ENCODE measurements at regions not wholly inside any gene's neighbourhood (a gene's known extent, or its start where the extent isn't known, plus 50 kb on each side); places are given as distances from the start of the nearest gene placed in this dataset.

DNA sequence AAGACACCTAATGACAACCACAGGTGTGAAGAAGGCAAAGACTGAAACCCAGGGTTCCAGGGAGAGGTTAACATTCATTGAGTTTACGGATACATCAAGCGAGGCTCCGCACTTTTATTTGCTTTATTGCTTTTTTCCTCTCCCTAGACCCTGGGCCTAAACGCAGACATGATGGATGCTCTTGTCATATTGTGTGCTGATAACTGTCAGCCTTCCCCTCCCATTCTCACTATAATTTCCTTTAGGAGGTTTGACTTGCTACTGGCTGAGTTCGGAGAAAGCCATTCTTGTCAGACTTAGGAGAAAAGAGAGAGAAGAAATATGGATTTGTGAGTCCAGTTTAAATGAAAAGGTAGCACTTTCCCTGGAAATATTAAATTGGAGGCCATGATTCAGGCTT lies 471.6 kb downstream of the DNAH5 start:
- Mint-ChIP-seq H3K9me3 (peaks cover 0 to 9% (median 2%) of the 10 kb centered on the region in 3 donors), H3K4me3 (no peak overlapping the region), H3K4me1 (peaks cover 0 to 2% (median 0%) of the 10 kb centered on the region in 3 donors), H3K27me3 (no peaks in the 10 kb centered on the region), H3K27ac (no peak overlapping the region), H3K36me3 (peaks cover 1% of the 10 kb centered on the region)

DNA sequence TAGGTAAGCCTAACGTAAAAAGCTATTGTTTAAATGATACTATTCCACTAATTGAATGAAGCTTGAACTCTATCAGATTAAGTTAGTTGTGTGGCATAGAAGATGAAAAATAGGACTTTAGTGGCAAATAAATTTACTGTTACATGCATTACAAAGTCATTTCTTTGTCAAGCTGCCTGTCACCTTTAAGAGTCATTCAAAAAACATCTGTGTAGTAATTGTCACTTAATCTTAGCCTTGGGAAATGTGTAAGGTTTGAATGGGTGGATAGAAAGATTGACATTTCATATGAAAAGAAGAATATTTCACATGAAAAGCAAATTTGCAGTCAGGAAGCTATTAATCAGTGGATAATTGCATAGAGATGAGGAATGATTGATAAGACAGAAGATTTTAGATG lies 473.5 kb downstream of the DNAH5 start:
- no peak overlapping the region for H3K4me3 Mint-ChIP-seq
- no peak overlapping the region for H3K27ac Mint-ChIP-seq
- H3K36me3 Mint-ChIP-seq = peaks cover 1% of the 10 kb centered on the region
- H3K27me3 Mint-ChIP-seq = no peaks in the 10 kb centered on the region
- H3K4me1 Mint-ChIP-seq = no peaks in the 10 kb centered on the region
- H3K9me3 Mint-ChIP-seq = peaks cover 0 to 12% (median 2%) of the 10 kb centered on the region in 3 donors

DNA sequence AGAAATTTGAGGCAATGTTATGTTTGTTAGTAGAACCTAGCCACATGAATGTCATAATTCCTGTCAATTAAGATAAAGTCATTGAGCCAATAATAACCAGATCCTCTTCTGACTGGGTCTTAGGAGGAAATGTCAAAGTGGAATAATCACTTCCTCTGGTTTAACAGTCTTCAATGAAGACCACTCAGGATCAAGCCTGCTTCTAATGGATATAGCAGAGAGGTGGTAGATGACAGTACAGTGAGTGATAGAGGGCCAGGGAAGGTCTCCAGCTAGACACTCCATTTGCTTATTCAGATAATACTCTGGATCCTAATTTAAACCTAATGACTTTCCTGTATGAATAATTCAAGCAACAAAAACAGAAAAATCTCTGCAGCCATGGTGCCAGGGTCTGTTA lies 474.2 kb downstream of the DNAH5 start:
- H3K36me3 Mint-ChIP-seq = peaks cover 1% of the 10 kb centered on the region
- H3K4me3 Mint-ChIP-seq = no peak overlapping the region
- peaks cover 0 to 10% (median 2%) of the 10 kb centered on the region in 3 donors for H3K9me3 Mint-ChIP-seq
- H3K27ac Mint-ChIP-seq = no peak overlapping the region
- no peaks in the 10 kb centered on the region for H3K27me3 Mint-ChIP-seq
- peaks cover 0 to under 1% (median 0%) of the 10 kb centered on the region in 3 donors for H3K4me1 Mint-ChIP-seq

DNA sequence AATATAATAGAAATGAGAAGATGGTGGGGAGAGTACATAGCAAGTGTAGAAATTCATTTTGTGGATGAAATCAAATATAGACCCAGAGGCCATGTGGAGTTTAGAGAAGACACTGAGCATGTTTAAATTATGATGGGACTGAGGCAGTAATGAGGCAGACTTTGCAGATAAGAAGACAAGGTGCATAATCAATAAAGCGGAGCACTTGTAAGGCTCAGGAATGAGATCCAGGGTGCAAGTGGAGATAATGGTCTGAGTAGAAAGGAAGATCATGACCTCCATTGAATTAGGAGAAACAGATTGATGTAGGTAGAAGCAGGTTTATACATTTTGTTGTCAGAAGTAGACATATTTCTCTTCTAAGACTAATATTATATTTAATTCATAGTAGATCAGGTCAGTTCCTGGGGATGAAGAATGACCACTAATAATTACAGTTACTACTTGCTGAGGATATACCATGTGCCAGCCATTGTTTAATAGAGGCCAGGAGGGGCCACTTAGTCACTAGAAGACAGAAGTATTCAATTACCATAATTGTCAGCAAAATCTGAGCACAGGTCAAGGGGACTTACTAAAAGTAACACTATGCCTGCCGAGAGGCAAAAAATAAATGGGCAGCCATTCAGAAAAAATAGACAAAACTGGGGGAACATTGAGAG lies 479.8 kb downstream of the DNAH5 start:
- Mint-ChIP-seq H3K36me3 (no peaks in the 10 kb centered on the region), H3K9me3 (peaks cover 0 to 4% (median 3%) of the 10 kb centered on the region in 3 donors), H3K4me1 (peaks cover 0 to 1% (median 0%) of the 10 kb centered on the region in 3 donors), H3K27ac (no peak overlapping the region), H3K4me3 (no peak overlapping the region), H3K27me3 (no peaks in the 10 kb centered on the region)

DNA sequence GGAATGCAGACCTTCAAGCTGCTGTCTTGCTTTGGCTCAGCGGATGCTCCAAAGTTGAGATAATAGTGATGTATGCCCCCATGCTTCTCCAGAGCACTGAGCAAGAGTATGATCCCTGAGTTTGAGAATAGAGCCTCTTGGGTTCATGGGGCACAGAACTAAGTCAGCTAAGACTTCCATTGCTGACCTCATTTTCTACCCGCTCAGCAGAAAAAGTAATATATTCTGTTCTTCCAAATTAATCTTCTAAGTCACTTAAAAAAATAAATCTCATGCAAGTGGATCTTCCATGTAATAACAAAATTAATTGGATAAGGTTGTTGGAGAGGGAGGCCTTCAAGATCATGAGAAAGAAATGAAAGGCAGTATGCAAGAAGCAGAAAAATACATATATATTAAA lies 483.9 kb downstream of the DNAH5 start:
- Mint-ChIP-seq H3K27ac (no peak overlapping the region), H3K27me3 (no peaks in the 10 kb centered on the region), H3K9me3 (peaks cover 1 to 7% (median 5%) of the 10 kb centered on the region in 3 donors), H3K36me3 (no peaks in the 10 kb centered on the region), H3K4me3 (no peak overlapping the region), H3K4me1 (peaks cover 0 to 1% (median 0%) of the 10 kb centered on the region in 3 donors)

DNA sequence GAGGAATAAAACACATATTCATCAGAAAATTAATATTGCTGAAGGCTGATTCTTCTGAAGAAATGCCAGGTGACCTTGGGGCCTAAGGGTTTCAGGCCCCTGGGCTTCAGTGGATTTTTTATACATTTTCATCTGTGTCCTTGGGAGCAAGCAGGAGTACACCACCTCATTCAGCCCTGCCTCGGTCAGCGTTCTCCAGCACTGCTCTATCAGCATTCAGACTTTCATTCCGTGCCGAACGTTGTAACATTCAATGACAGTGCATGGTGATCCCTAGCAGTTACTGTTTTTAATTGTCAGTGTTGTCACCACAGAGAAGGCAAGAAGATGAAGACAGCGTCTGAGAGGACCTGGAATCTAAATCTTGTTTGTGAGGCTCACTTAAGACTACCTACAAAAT lies 490.4 kb downstream of the DNAH5 start:
- no peak overlapping the region for H3K27ac Mint-ChIP-seq
- H3K4me1 Mint-ChIP-seq = no peaks in the 10 kb centered on the region
- H3K36me3 Mint-ChIP-seq = no peaks in the 10 kb centered on the region
- H3K4me3 Mint-ChIP-seq = no peak overlapping the region
- H3K27me3 Mint-ChIP-seq = no peaks in the 10 kb centered on the region
- H3K9me3 Mint-ChIP-seq = peaks cover 2 to 8% (median 5%) of the 10 kb centered on the region in 3 donors

DNA sequence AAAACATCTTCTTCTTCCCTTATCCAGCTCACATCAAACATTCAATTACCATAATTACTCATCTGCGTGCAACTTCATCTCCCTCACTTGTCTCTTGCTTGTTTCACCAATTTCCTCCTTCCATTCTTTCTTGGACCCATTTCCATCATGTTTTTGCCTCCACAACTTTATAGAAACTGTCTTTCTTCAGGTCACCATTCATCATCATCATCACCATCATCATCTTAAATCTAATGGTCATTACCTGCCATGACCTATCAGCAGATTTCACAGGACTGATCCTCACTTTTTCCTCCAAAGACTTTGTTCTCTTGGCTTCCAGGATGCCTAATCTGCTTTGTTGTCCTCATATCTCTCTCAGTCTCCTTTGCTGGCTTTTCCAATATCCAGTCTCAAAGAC lies 495.6 kb downstream of the DNAH5 start:
- Mint-ChIP-seq H3K9me3 (peaks cover 0 to 8% (median 4%) of the 10 kb centered on the region in 3 donors), H3K4me1 (no peaks in the 10 kb centered on the region), H3K4me3 (no peak overlapping the region), H3K27me3 (no peaks in the 10 kb centered on the region), H3K27ac (no peak overlapping the region), H3K36me3 (no peaks in the 10 kb centered on the region)

DNA sequence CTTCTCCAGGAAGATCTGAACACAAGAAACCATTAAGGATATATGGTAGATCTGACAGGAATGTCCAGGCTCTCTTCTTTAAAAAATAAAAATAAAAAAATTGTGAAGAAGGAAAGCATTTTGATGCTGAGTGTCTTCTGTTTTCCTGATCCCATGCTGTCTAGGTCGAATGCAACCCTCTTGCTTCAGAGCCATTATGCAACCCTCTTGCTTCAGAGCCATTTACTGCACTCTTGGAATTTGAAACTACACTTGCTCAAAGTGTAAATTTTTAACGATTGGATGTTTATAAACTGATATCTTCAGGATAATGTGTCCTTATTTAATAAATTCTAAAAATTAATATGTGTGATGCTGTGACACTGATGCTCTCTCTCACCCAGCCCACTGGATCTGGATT lies 505.1 kb downstream of the DNAH5 start:
- Mint-ChIP-seq H3K27ac (no peak overlapping the region), H3K27me3 (no peaks in the 10 kb centered on the region), H3K4me3 (no peak overlapping the region), H3K36me3 (no peaks in the 10 kb centered on the region), H3K4me1 (no peaks in the 10 kb centered on the region), H3K9me3 (peaks cover 0 to 12% (median 4%) of the 10 kb centered on the region in 3 donors)

DNA sequence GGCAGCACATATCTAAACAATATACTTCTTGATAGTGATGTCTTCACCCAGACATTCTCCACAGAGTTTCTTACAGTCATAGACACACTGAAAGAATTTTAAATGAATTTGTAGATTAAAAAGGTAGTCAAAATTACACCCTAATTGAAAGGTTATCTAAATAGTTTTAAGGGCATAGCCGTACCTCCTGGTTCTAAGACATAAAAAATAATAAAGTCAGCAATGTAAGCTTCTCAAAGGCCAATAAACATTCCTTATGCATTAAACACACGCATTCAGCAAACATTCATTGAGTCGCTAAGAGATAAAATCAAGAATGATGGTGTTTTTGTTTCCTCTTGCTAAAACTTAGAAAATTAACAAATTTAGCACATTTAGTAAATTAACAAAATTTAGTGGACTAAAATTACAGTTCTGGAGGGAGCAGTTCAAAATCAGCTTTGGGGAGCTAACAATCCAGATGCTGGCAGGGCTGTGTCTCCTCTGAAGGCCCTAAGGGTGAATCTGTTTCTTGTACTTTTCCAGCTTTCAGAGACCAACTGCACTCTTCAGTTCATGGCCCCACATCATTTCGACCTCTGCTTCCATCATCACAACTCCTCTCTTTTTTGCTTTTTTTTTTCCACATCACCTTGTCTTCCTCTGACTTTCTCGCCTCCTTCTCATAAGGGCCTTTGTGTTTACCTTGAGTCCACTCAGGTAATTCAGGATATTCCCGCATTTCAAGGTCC lies 516.5 kb downstream of the DNAH5 start:
- Mint-ChIP-seq H3K27me3 (no peaks in the 10 kb centered on the region), H3K4me3 (no peak overlapping the region), H3K27ac (no peak overlapping the region), H3K36me3 (no peaks in the 10 kb centered on the region), H3K4me1 (no peaks in the 10 kb centered on the region), H3K9me3 (peaks cover 0 to 16% (median 2%) of the 10 kb centered on the region in 3 donors)

DNA sequence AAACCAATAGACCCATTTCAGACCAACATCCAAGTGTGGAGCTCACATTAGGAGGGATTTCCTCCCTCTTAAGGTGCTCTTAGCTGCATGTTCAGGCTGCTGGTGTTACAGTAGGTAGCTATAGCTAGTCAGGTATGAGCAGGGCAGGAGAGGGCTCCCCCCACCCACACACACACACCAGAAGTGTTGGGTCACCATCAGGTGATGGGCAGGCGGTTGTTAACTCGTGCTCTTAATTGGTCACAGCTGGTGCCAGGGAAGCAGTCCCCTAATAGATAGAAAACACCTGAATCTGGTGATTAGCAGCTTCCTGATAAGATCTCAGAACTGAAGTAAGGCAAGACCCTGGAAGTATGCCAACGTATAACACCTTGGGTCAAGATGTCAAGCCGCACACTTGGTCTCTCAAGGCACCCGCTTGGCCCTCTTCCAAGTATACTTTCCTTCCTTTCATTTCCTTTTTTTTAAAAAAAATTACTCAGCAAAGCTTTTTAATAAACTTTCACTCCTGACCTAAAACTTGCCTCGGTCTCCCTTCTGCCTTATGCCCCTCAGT lies 532.4 kb downstream of the DNAH5 start:
- H3K27ac Mint-ChIP-seq = no peak overlapping the region
- peaks cover 0 to 3% (median 2%) of the 10 kb centered on the region in 3 donors for H3K9me3 Mint-ChIP-seq
- no peaks in the 10 kb centered on the region for H3K27me3 Mint-ChIP-seq
- H3K4me1 Mint-ChIP-seq = no peaks in the 10 kb centered on the region
- H3K36me3 Mint-ChIP-seq = no peaks in the 10 kb centered on the region
- H3K4me3 Mint-ChIP-seq = no peak overlapping the region

DNA sequence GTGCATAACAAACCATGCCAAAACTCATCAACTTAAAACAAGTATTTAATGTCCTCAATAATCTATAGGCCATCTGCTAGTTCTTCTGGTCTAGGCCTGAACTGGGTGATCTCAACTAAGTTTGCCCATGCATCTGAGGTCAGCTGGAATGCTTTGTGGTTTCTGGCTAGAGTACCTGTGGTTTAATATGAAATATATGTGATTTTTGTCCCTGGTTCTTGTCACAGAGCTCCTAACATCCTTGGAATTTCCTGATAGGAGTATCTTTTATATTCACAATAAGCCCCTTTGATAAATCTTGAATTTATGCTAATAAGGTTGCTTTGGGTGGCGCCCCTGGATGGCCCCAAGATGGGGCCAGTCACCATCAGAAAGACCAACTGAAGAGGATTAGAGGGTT lies 535.9 kb downstream of the DNAH5 start:
- no peaks in the 10 kb centered on the region for H3K27me3 Mint-ChIP-seq
- H3K4me3 Mint-ChIP-seq = no peak overlapping the region
- no peak overlapping the region for H3K27ac Mint-ChIP-seq
- no peaks in the 10 kb centered on the region for H3K4me1 Mint-ChIP-seq
- H3K9me3 Mint-ChIP-seq = peaks cover 0 to 3% (median 2%) of the 10 kb centered on the region in 3 donors
- no peaks in the 10 kb centered on the region for H3K36me3 Mint-ChIP-seq

DNA sequence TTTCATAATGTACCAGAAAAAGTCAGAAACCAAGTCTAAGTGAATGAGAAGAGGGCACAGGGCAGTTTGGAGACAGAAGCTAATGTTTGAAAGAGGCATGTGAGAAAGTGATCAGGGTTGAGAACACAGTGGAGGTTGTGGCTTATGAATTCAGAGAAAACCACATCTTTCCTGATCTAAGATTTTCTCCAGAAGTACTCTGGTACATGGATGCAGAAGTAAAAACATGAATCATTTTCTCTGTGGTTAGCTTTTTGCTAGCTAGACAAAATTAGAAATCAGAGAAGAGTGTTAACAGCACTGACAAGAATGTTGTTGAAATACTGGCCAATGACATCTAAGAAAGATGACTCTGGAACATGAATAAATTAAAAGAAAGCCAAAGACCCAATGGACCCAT lies 541.1 kb downstream of the DNAH5 start:
- no peak overlapping the region for H3K27ac Mint-ChIP-seq
- H3K27me3 Mint-ChIP-seq = no peaks in the 10 kb centered on the region
- no peak overlapping the region for H3K4me3 Mint-ChIP-seq
- no peaks in the 10 kb centered on the region for H3K4me1 Mint-ChIP-seq
- peaks cover 2 to 7% (median 5%) of the 10 kb centered on the region in 3 donors for H3K9me3 Mint-ChIP-seq
- no peaks in the 10 kb centered on the region for H3K36me3 Mint-ChIP-seq

DNA sequence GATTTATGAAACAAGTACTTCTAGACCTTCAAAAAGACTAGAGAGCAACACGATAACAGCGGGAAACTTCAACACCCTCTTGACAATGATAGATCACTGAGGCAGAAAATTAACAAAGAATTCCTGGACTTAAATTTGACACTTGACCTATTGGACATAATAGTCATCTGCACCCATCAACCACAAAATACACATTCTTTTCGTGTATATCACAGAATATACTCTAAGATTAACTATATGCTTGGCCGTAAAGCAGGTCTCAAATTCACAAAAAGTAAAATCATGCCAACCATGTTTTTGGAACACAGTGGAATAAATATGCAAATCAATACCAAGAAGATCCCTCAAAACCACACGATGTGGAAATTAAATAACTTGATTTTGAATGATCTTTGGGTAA lies 559.4 kb downstream of the DNAH5 start:
- Mint-ChIP-seq H3K27me3 (no peaks in the 10 kb centered on the region), H3K36me3 (no peaks in the 10 kb centered on the region), H3K4me3 (no peak overlapping the region), H3K9me3 (peaks cover 4 to 35% (median 6%) of the 10 kb centered on the region in 3 donors), H3K4me1 (no peaks in the 10 kb centered on the region), H3K27ac (no peak overlapping the region)

DNA sequence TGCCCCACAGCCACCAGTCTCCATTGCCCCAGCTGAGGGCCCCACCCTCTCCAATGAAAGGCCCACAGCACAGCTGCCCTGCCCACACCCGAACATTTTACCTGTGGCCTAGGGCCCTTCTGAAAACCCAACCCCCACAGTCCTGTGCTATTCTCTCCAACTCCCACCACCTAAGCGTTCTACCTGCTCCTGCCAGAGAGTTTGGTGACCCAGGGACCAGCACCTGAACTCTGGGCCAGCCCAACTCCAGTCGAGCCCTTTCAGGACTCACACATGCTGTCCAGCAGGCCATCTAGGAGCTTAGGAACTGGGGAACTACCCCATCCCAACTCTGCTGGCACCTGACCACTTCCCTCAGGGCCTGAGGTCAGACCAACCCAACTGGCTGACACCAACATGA lies 562.3 kb downstream of the DNAH5 start:
- Mint-ChIP-seq H3K4me3 (no peak overlapping the region), H3K27me3 (no peaks in the 10 kb centered on the region), H3K4me1 (no peaks in the 10 kb centered on the region), H3K27ac (peak overlapping the region in 1 of 3 donors; percentile 53), H3K9me3 (peaks cover 2 to 32% (median 4%) of the 10 kb centered on the region in 3 donors), H3K36me3 (no peaks in the 10 kb centered on the region)

DNA sequence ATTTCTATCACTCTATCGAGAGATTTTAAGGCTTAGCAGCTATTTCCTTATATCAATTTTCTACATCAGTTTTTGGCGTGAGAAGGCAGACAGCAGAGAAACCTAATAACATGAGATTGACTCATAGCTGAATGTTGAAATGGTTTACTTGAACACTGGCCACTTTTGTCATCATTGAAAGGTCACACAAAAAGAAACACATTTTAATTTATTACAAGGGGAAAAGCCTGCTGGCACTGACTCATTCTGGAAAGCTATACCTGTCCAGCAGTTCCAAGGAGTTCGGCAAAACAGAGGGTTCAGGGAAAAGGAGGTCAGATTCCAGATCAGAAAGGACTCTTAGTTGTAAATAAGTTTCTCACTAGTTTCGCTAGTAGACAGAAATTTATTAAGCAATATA lies 566.4 kb downstream of the DNAH5 start:
- Mint-ChIP-seq H3K36me3 (peaks cover 2% of the 10 kb centered on the region), H3K9me3 (peaks cover 0 to 9% (median 0%) of the 10 kb centered on the region in 3 donors), H3K27me3 (no peaks in the 10 kb centered on the region), H3K4me3 (no peak overlapping the region), H3K27ac (no peak overlapping the region), H3K4me1 (no peaks in the 10 kb centered on the region)

Measured in IgD-negative memory B cell (primary cell).